SK-N-DZ (cell line): ENCODE measurements at regions not wholly inside any gene's neighbourhood (a gene's known extent, or its start where the extent isn't known, plus 50 kb on each side); places are given as distances from the start of the nearest gene placed in this dataset.

Experiments used
- DNase-seq: peaks from one replicate; pipeline ENCODE4 v3.0.0-alpha.2; 2015; ENCODE audit warnings: low spot score

DNA sequence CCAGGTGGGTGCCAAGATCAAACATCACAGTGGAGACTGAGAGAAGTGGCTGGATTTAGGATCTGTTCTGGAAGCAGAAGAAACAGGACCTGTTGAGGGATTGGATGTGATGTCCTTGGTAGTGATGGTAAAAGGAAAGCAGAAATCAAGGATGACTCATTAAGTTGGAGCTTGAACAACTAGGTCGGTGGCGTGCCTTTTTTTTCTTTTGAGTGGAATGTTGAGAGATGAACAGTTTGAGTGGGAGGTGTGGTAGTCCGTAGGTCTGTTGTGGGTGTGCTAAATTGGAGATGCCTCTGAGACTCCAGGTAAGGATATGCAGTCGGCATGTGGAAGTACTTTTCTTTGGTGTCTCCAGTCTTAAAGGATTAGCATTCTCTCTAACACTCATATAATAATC is 92.1 kb upstream of the IL12B start:
- no peak for DNase-seq

DNA sequence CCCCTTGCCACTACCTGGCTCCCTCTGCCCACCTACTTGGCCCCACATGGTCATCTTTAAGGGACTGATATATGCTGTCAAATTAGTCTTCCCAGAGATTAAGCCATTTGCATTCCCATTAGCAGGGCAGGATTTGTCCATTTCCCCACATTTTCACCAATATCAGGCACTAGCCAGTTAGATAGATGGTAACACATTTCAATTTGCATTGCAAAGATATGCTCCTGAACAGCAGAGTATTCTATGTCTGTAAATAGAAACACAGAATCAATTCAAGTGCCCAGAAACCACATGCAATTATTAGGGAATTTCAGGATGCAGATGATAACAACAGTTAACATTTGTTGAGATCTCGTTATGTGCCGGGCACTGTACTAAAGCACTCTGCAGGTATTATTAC is 92.6 kb upstream of the IL12B start:
- DNase-seq: no peak

DNA sequence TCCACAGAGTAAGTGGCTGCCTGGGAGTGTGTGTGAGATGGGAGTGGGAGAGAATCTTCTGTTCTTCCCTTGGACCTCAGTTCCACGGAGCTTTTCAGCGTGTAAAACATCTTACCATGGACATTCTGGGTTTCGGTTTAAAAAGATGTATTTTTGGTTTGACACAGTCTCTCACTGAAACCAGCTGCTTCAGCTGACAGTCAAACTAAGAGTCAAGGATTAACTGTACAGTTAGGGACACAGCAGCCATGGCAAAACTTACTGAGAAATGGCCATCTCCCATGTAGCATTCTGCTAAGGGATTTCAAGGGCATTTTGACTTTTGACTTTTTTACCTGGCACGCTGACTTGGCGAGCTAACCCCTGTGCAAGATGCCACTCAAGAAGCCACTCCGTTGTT is 93.8 kb upstream of the IL12B start:
- DNase-seq: no peak

DNA sequence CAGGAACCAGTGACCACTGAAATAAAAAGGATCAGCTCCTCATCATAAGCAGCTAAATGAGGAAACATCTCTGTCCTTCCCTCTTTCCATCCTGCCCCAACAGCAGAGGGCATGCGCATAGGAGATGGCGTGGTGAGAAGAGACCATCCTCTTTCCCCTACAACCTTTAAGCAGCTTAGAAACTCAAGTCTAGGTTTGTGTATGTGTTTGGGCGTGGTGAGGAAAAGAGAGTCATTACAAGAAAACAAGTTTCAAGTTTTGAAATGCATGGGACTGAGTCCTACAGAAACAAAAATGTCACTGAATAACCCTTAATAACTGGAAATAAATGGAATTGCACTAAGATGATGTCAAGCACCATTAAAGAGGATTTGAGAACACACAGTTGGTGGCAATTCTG is 96.4 kb upstream of the IL12B start:
- no peak for DNase-seq

DNA sequence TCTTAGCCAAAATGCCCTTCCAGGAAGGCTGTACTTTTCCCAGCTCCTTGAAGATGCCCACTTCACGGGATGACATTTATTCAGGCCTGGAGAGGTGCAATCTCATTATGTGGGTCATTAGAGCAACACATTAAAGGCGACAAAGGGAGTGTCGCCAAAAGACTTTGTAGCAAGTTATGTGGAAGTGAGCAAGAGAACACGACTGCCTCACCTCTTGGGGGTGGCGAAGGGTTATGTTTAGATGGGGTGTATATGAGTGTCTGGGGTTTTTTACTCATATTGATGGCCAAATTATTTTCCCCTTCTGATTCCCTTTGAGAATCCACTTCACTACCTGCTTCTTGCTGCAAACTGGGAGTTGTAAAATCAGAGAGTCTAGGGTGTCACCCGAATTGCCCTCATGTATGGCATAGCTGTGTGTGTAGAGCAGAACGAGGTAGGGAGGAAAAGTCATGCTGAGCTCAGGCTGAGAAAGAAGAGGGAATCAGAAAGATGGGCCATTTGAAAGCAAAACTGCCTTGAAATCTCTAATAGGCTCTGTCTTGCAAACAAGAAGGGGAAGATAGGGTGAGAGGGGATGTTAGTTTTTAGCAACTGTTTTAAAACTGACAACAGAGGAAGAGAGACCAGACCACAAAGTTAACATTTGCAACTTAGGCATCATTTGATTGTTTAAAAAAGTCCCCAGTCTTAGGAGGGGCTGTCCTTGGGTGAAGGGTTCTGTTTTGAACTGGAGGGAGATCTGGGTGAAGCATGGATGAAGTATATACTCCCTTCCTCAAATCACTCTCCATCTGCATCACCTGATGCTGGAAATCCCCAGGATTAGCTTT is 97.1 kb upstream of the IL12B start:
- no peak for DNase-seq

DNA sequence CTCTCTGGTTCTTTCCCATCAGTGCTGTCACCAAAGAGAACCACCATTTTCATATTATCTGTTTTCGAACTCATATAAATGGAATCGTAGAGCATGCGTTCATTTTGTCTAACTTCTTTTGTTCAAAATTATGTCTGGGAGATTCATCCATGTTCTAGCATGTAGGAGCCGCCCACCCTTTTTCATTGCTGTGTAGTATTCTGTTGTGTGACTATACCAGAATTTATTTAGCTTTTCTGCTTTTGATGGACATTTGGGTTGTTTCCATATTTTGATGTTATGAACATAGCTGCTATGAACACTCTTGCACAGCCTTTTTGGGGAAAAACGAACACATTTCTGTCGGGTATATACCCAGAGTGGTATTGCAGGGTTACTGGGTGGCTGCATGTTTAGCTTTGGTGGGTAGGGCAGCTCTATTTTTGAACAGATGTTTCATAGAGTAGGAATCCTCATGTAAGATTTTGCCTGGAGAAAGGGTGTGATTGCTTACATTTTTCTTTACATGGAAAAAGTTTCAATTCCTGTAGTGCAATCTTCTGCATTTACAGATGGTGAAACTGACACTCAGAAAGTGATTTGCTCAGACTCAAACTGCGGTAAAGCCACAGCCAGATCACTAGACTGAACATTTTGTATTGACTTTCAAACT is 100.2 kb upstream of the IL12B start:
- DNase-seq: no peak

DNA sequence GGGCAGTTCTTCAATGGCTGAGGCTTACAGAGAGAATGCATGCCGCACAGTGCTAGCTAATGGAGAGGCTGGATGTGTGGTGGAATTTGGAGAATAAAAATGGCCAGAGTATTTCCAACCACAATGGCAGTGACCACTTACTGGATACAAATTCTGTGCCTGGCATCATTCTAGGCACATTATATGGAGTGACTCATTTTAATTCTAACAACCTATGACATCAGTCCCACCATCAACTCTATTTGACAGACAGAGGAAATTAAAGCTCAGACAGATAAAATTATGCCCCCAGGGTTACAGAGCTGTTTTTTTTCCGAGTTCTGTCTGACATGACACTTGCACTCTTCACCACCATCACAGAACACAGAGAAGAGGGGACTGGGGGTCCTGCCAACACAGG is 105.6 kb upstream of the IL12B start:
- no peak for DNase-seq

DNA sequence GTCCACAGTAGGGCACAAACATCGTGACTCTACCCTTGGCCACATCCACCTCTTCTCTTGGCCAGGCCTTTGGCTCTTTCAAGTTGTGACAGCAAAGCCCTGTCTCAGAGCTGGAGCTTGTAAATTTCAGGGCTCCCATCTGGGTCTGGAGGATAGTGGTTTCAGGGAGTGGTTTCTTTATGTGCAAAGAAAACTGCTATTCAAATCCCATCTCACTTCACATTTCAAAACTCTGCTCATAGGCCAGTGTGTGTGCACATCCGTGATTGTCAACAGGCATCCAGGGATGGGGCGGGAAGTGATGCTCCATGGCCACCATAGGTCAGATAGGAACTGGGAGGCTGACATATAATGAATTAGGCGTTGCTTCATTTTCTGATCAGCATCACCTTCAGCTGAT is 107.8 kb upstream of the IL12B start:
- DNase-seq: no peak

DNA sequence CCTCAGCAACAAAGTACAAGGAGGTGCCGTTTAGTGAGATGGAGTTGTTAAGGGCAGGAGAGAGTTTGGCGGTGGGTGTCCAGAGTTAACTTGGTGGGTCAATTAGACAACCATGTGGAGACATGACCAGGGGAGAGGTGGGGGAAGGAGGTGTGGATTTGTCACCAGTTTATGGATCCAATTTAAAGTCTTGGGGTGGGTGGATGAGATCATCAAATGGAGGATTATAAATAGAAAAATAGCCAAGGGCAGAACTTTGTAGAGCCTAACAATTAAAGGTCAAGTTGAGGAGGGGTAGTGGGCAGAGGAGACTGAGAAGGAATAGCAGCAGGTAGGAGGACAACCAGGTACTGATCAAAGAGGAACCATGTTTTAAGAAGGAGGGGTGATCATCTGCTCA is 108.7 kb upstream of the IL12B start:
- DNase-seq: no peak

DNA sequence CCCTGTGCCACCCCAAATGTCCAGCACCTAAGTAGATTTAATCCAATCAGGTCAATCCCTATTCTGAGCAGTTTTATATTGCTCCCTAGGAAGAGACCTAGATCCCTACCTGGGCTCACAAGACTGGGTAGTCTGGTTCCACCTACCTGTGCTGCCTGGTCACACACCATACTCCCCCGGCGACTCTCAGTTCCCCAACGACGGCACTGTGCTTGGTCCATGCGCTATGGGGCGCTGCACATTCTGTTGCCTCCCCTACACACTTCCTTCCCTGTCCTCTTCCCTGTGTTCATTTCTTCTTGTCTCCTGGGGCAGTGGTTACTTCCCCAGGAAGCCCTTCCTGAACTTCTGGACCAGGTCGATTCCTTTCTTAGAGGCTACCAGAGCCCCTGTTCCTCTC is 109.9 kb upstream of the IL12B start:
- no peak for DNase-seq

DNA sequence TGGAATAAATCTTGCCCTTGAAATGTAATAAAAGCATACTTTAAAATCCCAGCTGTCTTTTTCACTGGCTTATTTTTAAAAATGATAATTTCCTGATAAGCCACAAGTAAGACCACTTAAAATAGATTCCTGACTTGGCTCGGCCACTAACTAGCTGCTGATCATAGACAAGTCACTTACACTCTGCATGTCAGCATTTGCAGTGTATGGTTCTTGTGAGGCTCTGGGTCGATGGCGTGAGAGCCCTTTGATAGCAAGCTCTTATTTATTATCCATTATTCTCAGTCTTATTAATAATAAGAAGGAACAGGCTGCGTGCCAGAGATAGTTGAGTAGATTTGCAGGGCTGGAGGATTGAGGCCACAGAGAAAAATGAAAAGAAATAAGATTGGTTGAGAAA is 110.7 kb upstream of the IL12B start:
- no peak for DNase-seq

DNA sequence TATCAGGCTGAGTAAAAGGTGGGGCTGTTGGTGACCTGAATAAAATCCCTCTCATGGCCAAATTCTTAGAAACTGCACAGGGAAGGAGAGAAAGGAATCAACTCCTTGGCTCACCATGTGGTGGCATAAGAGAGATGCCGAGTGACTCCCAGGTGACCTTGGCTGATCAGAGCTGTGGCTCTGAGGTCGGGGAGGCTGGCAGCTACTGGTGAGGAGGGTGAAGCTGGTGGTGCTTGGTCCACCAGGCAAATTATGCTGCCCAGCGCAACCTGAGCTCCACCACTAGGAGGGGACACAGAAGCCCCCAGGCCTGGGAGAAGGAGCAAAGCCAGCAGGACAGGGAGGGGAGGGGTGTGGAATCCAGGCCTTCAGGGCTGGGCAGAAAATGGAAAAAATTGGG is 111.2 kb upstream of the IL12B start:
- DNase-seq: peak; percentile 41

DNA sequence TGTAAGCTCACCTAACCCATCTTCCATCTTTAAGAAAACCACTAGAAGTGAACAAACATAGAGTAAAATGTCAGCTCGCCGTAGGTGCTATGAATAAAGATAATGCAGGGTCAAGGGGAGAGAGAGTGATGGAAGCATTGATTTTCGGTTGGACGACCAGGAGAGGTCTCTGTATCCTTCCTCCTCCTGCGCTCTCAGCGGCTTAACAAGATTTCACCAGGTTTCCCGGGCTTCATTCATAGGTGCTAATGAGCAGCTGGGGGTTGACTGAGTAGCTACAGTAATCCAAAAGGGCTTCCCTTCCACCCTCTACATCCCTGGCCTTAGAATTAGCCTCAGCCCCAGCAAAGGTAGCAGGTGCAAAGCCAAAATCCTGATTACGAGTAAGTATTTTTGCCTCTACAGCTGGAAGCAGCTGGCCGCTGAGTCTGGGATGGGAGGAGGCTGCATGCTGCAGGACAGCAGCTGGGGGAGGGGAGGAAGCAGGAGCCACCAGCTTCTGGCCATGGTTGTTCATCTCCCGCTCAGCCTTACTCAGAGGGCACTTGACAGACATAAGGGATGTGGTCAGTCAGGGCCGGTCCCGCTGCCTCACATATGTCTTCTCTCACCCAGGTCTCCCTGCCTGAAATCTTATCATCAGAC is 112.0 kb upstream of the IL12B start:
- DNase-seq: peak; percentile 15

DNA sequence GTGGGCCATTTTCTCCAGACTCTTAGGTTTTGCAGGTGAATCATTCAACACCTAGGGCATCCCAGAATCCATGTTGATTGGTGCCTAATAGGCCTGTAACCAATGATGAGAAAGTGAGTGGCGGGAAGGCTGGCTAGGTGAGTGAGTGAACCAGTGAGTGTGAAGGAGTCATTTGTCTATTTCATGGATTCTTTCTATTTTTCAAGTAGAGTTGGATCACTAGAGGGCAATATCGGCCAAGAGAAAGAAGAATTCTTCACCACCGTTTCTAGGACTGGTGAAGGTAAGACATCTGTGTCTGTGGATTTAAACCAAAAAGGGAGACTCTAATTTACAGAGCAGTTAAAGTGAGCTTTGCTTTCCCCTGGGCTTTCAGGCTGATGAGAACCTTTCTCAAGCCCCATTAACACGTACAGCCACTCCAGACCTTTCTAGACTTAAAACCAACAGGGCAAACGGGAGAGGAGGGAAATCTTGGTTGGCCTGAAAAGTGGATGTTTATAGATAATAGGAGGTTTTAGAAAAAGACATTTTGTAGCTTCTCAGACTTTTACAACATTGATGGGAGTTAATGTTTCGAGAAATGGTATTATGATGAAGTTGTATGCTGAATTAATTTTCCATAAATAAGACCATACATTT is 114.3 kb upstream of the IL12B start:
- DNase-seq: peak; percentile 66

DNA sequence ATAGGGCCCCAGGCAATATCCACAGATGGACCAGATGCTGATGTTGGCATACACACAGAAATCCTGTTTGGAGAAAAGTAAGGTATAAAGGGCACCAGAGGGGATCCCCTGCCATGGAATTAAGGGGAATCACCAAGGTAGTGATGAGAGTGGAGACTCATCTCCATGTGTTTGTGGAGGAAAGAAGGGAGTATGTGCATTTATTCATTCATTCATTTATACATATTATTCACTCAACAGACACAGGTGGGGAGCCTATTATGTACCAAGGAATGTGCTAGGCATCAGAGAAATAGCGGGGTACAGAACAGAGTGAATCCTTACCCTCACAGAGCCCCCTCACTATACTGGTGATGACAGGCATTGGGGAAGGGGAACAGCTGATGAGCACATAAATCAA is 116.8 kb upstream of the IL12B start:
- no peak for DNase-seq

DNA sequence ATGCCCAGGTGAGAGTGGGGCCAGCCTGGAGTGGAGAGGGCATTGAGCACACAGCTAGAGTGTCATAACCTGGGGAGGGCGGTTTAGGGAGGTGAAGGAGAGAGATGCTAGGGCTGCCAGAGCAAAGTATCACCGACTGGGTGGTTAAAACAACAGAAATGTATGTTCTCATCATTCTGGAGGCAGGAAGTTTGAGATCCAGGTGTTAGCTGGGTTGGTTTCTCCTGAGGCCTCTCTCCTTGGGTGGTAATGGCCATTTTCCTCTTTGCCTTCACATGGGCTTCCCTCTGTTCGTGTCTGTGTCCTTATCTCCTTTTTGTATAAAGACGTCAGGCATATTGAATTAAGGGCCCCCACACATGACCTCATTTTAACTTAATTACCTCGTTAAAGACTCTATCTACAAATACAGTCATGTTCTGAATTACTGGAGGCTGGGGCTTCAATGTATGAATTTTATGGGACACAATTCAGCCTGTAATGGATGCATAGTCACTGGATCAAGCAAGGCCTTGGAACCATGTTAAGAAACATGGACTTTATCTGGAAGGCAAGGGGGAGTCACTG is 118.6 kb upstream of the IL12B start:
- peak; percentile 83 for DNase-seq

DNA sequence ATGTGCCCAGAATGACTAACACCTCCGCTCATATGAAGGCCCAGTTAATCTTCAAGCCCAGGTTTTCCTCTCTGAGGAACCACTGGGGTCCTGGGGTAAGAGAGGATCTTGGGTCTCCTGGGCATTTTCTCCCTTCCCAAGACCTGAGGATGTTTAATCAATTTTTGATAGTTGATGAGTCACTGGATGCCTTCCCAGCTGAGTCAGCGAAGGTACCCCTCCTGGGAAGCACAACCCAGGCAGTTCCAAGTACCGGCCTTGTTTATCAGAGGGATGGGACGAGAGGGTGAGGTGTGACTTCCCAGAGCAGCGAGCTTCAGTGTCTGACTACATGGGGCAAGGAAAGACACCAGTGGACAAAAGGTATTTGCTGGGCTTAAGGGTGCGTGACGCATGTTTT is 119.6 kb upstream of the IL12B start:
- DNase-seq: no peak

DNA sequence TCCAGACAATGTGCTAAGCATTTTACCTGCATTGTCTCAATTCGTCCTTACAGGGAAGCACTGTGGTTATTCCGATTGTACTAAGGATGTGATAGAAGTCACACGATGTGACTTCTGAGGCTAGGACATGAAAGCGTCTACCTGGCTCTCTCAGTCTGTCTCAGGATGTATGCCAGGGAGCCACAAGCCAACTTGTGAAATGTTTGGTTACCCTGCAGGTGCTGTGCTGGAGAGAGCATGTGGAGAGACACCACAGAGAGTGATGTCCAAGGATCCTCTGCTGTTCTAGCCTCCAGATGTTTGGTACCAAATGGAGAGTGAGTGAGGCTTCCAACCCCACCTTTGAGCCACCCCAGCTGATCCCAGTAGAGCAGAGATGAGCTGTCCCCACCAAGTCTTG is 120.1 kb upstream of the IL12B start:
- no peak for DNase-seq

DNA sequence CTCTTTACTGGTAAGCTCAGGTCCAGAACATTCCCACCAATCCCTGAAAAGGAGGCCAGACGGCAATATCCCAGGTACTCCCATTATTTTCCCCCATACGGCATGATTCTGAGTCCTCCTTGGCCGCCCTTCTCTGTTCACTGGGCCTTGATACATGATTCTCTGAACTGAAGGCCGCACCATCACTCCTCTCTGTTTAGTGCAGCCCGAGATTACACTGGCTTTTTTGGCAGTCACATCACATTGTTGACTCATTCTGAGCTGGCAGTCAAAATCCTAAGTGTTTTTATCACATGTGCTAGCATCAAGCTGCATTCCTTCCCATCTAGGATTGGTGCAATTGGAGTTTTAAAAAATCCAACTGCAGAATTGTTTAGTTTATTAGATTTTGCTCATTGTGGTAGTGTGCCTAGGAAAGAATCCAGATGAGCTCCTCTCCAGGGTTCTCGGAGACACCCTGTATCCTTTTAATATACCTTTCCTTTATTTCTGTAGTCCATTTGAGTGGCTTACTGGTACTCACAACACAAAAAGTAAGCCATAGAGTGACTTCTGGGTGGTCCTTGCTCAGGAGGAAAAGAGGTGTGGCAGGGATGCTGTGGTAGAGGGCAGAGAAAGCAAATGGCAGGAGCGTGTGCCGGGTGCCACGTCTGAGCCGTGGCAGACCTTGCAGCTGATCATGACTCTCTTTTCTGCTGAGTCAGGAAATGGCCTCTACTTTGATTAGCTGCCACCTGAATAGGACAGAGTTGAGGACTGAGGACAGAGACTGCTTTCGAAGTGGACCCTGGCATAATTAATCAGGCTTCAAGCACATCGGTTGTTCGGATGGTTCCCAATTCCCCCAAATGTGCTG is 121.1 kb upstream of the IL12B start:
- no peak for DNase-seq

DNA sequence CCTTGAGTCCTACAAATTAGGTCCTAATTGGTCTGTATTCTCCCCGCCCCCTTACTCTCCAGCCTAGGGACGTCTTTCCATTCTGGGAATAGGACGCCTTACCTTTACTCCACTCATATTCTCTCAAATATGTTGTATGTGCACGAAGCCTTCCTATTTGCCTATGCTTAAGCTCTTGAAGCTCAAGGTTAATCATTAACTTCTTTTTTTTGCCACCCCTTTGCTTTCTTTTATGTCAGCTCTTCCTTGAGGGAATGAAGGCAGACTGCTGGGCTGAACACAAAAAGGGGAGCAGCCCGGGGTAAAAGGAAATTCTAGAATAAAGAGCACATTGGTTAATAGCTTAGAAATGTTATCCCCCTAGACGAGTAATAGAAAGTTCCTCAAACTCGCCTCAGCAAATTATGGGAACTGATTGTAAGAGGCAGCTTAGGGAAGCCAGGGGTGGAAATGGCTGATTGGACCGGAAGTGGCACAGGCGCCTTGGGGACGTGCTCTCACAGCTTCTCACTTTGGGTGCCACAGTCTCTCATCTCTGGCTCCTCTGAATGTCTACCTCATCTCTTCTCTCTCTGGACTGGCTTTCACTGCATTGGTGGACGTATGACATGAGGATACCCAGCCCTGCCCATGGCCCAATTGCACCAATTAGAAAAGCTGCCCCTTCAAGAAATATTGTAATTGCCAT is 122.3 kb upstream of the IL12B start:
- DNase-seq: no peak

DNA sequence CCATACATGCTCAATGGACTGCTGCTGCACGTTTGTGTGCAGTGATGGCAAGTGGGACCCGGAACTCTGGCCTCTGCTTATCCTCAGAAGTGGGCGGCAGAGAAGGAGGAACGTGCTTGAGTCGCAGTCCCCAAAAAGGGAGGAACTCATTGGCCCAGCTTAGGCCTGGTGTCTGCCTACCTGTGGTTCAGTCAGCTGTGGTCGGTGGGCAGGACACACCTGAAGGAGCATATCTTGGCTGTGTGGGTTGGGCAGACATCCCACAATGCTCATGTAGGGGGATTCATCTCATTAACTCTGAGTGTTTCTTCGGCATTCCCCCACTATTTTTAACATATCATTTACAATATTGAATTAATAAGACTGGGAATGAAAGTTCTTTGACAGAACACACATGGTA is 122.9 kb upstream of the IL12B start:
- no peak for DNase-seq
